ENCODE measurements at regions not wholly inside any gene's neighbourhood (a gene's known extent, or its start where the extent isn't known, plus 50 kb on each side); places are given as distances from the start of the nearest gene placed in this dataset.

DNA sequence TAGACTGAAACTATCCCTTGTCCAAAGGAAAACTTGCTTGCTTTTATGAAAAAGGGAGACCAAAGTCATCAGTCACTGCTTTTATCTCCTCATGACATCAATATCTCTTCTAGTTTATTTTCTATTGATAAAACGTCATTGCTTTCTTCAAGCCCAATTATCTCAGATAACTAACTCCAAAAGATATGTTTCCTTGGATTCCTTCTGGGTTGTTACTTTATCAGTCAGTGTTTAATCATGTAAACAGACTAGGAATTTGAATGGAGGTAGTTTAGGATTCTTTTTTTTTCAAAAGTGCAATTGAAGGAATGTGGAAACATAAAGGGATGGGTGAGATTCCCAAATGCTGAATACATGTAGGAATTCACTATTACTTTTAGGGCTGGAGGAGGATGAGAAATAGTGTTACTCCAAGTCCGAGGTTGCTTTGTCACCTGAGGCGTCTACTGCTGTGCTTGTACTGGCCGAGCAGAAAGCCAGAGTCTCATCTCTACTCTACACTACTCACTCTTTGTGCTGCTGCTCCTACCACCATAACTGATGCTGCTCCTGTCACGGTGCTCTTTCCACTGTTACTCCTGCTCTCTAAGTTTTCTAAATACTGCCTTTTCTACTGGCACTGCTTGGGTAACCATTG is 1697.1 kb upstream of the NUDT12 start:
- H3K4me3 ChIP-seq = no peak overlapping the region
- H3K36me3 ChIP-seq = no peaks in the 10 kb centered on the region
- H3K27me3 ChIP-seq = no peaks in the 10 kb centered on the region
- TF ChIP-seq CTCF (IDR thresholded peaks at IDR 0.05; ENCODE audit: low read depth, low read length) = no peak
- H3K9me3 ChIP-seq (ENCODE audit: low read depth) = no peaks in the 10 kb centered on the region
- DNase-seq (ENCODE audit: low read depth in 1 of 2, low spot score in 1 of 2) = no peak
- H3K4me1 ChIP-seq (ENCODE audit: low read depth) = no peaks in the 10 kb centered on the region
- no peak overlapping the region for H3K27ac ChIP-seq

DNA sequence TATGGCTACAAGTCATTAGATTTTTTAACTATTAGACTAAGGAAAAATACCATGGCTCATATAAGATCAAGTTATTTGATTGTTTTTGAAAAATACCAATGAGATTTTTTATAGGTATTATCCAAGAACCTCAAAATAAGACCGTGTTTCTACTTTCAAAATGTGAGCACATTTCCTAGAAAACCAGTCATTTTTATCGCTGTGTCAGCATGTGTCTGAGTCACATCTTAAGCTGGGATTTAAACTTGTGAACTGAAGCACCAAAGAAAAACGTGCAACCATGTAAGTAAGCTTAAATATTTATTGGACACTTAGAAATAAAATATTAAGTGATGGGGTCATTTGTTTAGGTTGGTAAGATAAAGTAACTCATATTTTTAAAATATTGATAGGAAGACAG is 1676.0 kb upstream of the NUDT12 start:
- no peaks in the 10 kb centered on the region for H3K4me1 ChIP-seq (ENCODE audit: low read depth)
- H3K27ac ChIP-seq = no peak overlapping the region
- DNase-seq (ENCODE audit: low read depth in 1 of 2, low spot score in 1 of 2) = no peak
- no peaks in the 10 kb centered on the region for H3K27me3 ChIP-seq
- H3K9me3 ChIP-seq (ENCODE audit: low read depth) = no peaks in the 10 kb centered on the region
- no peaks in the 10 kb centered on the region for H3K36me3 ChIP-seq
- no peak for TF ChIP-seq CTCF (IDR thresholded peaks at IDR 0.05; ENCODE audit: low read depth, low read length)
- no peak overlapping the region for H3K4me3 ChIP-seq

DNA sequence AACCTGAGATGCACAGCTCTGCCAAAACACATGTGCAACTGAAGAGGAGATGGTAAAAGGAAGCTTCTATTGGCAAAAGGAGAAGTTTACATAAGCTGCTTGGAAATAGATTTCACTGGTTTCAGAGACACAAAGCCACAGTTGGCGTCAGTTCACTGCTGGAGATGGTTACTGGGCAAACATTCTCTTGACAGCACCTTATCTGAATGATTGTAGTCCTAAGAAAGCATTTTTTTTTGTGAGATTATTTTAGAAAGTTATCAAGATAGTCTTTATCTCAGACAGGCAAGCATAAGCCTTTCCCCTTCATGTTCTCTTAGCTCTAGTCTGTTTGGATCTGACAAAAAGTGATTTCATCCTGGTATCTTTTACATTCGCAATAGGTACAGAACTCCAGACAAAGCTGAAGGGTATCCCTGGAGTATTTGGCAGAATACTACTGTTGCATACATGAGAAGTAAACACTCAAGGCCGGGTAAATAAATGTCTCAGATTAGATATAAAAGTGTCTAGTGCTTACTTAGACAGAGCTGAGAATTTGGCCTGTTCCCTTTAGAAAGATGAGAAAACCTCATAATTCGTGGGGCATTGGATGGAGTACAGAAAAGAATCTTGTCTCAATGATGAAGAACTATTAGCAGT is 1668.0 kb upstream of the NUDT12 start:
- H3K36me3 ChIP-seq = no peaks in the 10 kb centered on the region
- H3K4me3 ChIP-seq = no peak overlapping the region
- no peak overlapping the region for H3K27ac ChIP-seq
- no peaks in the 10 kb centered on the region for H3K27me3 ChIP-seq
- no peaks in the 10 kb centered on the region for H3K9me3 ChIP-seq (ENCODE audit: low read depth)
- TF ChIP-seq CTCF (IDR thresholded peaks at IDR 0.05; ENCODE audit: low read depth, low read length) = no peak
- H3K4me1 ChIP-seq (ENCODE audit: low read depth) = peaks cover 5% of the 10 kb centered on the region
- no peak for DNase-seq (ENCODE audit: low read depth in 1 of 2, low spot score in 1 of 2)

- no peak overlapping the region for H3K27ac ChIP-seq
- no peaks in the 10 kb centered on the region for H3K36me3 ChIP-seq
- H3K4me3 ChIP-seq = no peak overlapping the region
- no peaks in the 10 kb centered on the region for H3K27me3 ChIP-seq
- no peak for DNase-seq (ENCODE audit: low read depth in 1 of 2, low spot score in 1 of 2)
- H3K9me3 ChIP-seq (ENCODE audit: low read depth) = no peaks in the 10 kb centered on the region
- H3K4me1 ChIP-seq (ENCODE audit: low read depth) = no peaks in the 10 kb centered on the region
- TF ChIP-seq CTCF (IDR thresholded peaks at IDR 0.05; ENCODE audit: low read depth, low read length) = no peak
Measured at GRCh38 chr5:105218018-105218417, 1655.4 kb upstream of the NUDT12 start.

GRCh38 chr5:105213078-105213477 is 1650.5 kb upstream of the NUDT12 start:
- no peak for DNase-seq (ENCODE audit: low read depth in 1 of 2, low spot score in 1 of 2)
- H3K36me3 ChIP-seq = no peaks in the 10 kb centered on the region
- H3K27ac ChIP-seq = no peak overlapping the region
- TF ChIP-seq CTCF (IDR thresholded peaks at IDR 0.05; ENCODE audit: low read depth, low read length) = no peak
- H3K27me3 ChIP-seq = no peaks in the 10 kb centered on the region
- H3K4me1 ChIP-seq (ENCODE audit: low read depth) = no peaks in the 10 kb centered on the region
- H3K4me3 ChIP-seq = no peak overlapping the region
- H3K9me3 ChIP-seq (ENCODE audit: low read depth) = no peaks in the 10 kb centered on the region
